SK-N-SH (cell line): ENCODE measurements at regions not wholly inside any gene's neighbourhood (a gene's known extent, or its start where the extent isn't known, plus 50 kb on each side); places are given as distances from the start of the nearest gene placed in this dataset.

Experiments
- CTCF ChIA-PET: fragments of 300-600, 350-600 bp; formaldehyde crosslinking; extraction: SDS; loops from one replicate; lab custom pipeline; 2021; lab: Yijun Ruan, JAX
- POLR2A ChIA-PET: fragments of 350-600 bp; sonication (Branson Sonifier 250); formaldehyde crosslinking; extraction: SDS; loops from one replicate; lab custom pipeline; 2020; ENCODE audit warnings: antibody characterized with exemption, inconsistent platforms; lab: Yijun Ruan, JAX
- DNase-seq: peaks from one replicate; pipeline ENCODE4 v3.0.0; 2012
- H2AFZ ChIP-seq: fragments of 200-600 bp; sonication (generic); 2 replicates; pipeline ENCODE4 v1.8.1; 2016; ENCODE audit warnings: antibody characterized with exemption, mild to moderate bottlenecking, low read depth
- H3F3A ChIP-seq: fragments of 200-600 bp; sonication (generic); replicated peaks from 2 replicates; pipeline ENCODE3; 2016; ENCODE audit warnings: antibody characterized with exemption, mild to moderate bottlenecking; ENCODE audit not compliant: insufficient read depth
- H3K27ac ChIP-seq, 2 experiments: fragments of 200-500 bp in 1 of 2; fragments of 200-600 bp in 1 of 2; sonication (Bioruptor generic) in 1 of 2; sonication (generic), shearing (Covaris generic) in 1 of 2; 2 replicates each; pipeline versions ENCODE4 v1.5.1 to v1.6.1; 2014 to 2016; ENCODE audit warnings: low read depth in 2 of 2, inconsistent platforms in 1 of 2, low read length in 1 of 2, mild to moderate bottlenecking in 1 of 2, mixed read lengths in 1 of 2
- H3K27me3 ChIP-seq: fragments of 200-600 bp; sonication (generic), shearing (Covaris generic); 2 replicates; pipeline ENCODE4 v1.6.1; 2016; ENCODE audit warnings: mixed run types; ENCODE audit not compliant: insufficient read depth
- H3K36me3 ChIP-seq, 2 experiments: fragments of 200-500 bp in 1 of 2; fragments of 200-600 bp in 1 of 2; sonication (Bioruptor generic) in 1 of 2; sonication (generic) in 1 of 2; replicated peaks in 1 of 2; 2 replicates each; pipeline versions ENCODE3 to v1.5.1; 2014 to 2016; ENCODE audit warnings: low read length in 1 of 2, mild to moderate bottlenecking in 1 of 2; ENCODE audit not compliant: insufficient read depth in 2 of 2, control insufficient read depth in 1 of 2
- H3K4me1 ChIP-seq, 2 experiments: fragments of 200-500 bp in 1 of 2; fragments of 200-600 bp in 1 of 2; sonication (Bioruptor generic) in 1 of 2; sonication (generic), shearing (Covaris generic) in 1 of 2; 2 replicates each; pipeline versions ENCODE4 v1.5.1 to v1.6.1; 2014 to 2016; ENCODE audit warnings: low read depth in 1 of 2, low read length in 1 of 2, mixed run types in 1 of 2; ENCODE audit not compliant: insufficient read depth in 2 of 2, control insufficient read depth in 1 of 2
- H3K4me2 ChIP-seq: fragments of 200-600 bp; sonication (generic), shearing (Covaris generic); 2 replicates; pipeline ENCODE4 v1.6.1; 2017; ENCODE audit warnings: mixed run types
- H3K4me3 ChIP-seq, 2 experiments: fragments of 200-500 bp in 1 of 2; fragments of 200-600 bp in 1 of 2; sonication (Bioruptor generic) in 1 of 2; sonication (generic), shearing (Covaris generic) in 1 of 2; 2 replicates each; pipeline versions ENCODE4 v1.5.1 to v1.8.1; 2014 to 2016; ENCODE audit warnings: low read depth in 2 of 2, inconsistent platforms in 1 of 2, low read length in 1 of 2, mild to moderate bottlenecking in 1 of 2, mixed read lengths in 1 of 2, moderate library complexity in 1 of 2
- H3K79me2 ChIP-seq: fragments of 200-600 bp; sonication (generic); 2 replicates; pipeline ENCODE4 v1.8.1; 2017; ENCODE audit warnings: mild to moderate bottlenecking; ENCODE audit not compliant: insufficient read depth
- H3K9ac ChIP-seq: fragments of 200-600 bp; sonication (generic); 2 replicates; pipeline ENCODE4 v1.6.1; 2017; ENCODE audit warnings: mixed run types
- H3K9me2 ChIP-seq: fragments of 200-600 bp; sonication (generic); 2 replicates; pipeline ENCODE4 v1.6.1; 2017; ENCODE audit warnings: mixed run types
- H3K9me3 ChIP-seq: fragments of 200-600 bp; sonication (generic); 2 replicates; pipeline ENCODE4 v1.6.1; 2017; ENCODE audit warnings: mixed run types, mild to moderate bottlenecking, moderate library complexity
- H4K20me1 ChIP-seq: fragments of 200-600 bp; sonication (generic); 2 replicates; pipeline ENCODE4 v1.6.1; 2017; ENCODE audit warnings: mild to moderate bottlenecking, mixed run types; ENCODE audit not compliant: insufficient read depth
- CHD2 ChIP-seq: fragments of 150-350 bp; IDR thresholded peaks from 2 replicates; pipeline ENCODE4 v1.6.1; 2018; ENCODE audit warnings: low read length; ENCODE audit not compliant: partially characterized antibody
- ELF1 ChIP-seq: IDR thresholded peaks from 2 replicates; pipeline ENCODE4 v1.4.0; 2012
- EP300 ChIP-seq, 2 experiments: IDR thresholded peaks; 2 replicates each; pipeline versions ENCODE4 v1.4.0 to v1.6.1; 2012; ENCODE audit warnings: borderline replicate concordance in 1 of 2, low read depth in 1 of 2, low read length in 1 of 2
- EZH2phosphoT487 ChIP-seq: fragments of 200-600 bp; sonication (generic); IDR thresholded peaks from 2 replicates; pipeline ENCODE4 v1.6.1; 2017; ENCODE audit warnings: low read depth, mixed run types, mild to moderate bottlenecking, antibody characterized with exemption, moderate library complexity, borderline replicate concordance
- FOSL2 ChIP-seq: IDR thresholded peaks from 2 replicates; pipeline ENCODE4 v1.4.0; 2012; ENCODE audit warnings: low read depth, mild to moderate bottlenecking, moderate library complexity, borderline replicate concordance
- FOXJ3 ChIP-seq: sonication (generic); formaldehyde crosslinking; IDR thresholded peaks from 2 replicates; pipeline ENCODE4 v1.5.1; 2020; ENCODE audit warnings: mild to moderate bottlenecking, missing genetic modification reagents
- FOXM1 ChIP-seq: IDR thresholded peaks from 2 replicates; pipeline ENCODE4 v1.4.0; 2012; ENCODE audit warnings: low read depth, mild to moderate bottlenecking
- GABPA ChIP-seq: IDR thresholded peaks from 2 replicates; pipeline ENCODE4 v1.4.0; 2012; ENCODE audit warnings: low read depth, mild to moderate bottlenecking
- GATA2 ChIP-seq: sonication (generic); formaldehyde crosslinking; IDR thresholded peaks from 2 replicates; pipeline ENCODE4 v1.5.0; 2020; ENCODE audit warnings: mild to moderate bottlenecking, missing genetic modification reagents
- MXI1 ChIP-seq: IDR thresholded peaks from 2 replicates; pipeline ENCODE4 v1.6.1; 2012; ENCODE audit warnings: mild to moderate bottlenecking, low read depth, low read length, improper control_type of control experiment
- RFX5 ChIP-seq: IDR thresholded peaks from 2 replicates; pipeline ENCODE4 v1.6.1; 2012; ENCODE audit warnings: mild to moderate bottlenecking, improper control_type of control experiment, low read length
- SMC3 ChIP-seq: IDR thresholded peaks from 2 replicates; pipeline ENCODE4 v1.6.1; 2012; ENCODE audit warnings: low read depth, low read length, improper control_type of control experiment
- TAF1 ChIP-seq: IDR thresholded peaks from 2 replicates; pipeline ENCODE4 v1.6.1; 2012; ENCODE audit warnings: low read depth, mild to moderate bottlenecking, low read length, moderate library complexity, borderline replicate concordance
- TCF12 ChIP-seq: IDR thresholded peaks from 2 replicates; pipeline ENCODE4 v1.4.0; 2012
- TEAD4 ChIP-seq: IDR thresholded peaks from 2 replicates; pipeline ENCODE4 v1.4.0; 2012; ENCODE audit warnings: mild to moderate bottlenecking, borderline replicate concordance; ENCODE audit not compliant: insufficient read depth
- WGBS: methylation state at CpG from one replicate; pipeline ENCODE4 v1.1.6; 2017; ENCODE audit warnings: low lambda C conversion rate; 5-methylcytosine and 5-hydroxymethylcytosine counted together
- TF ChIP-seq, protein P1 (sequence below): IDR thresholded peaks from 2 replicates; pipeline ENCODE4 v1.4.0; 2012; ENCODE audit warnings: low read depth, borderline replicate concordance
- TF ChIP-seq, protein P2 (sequence below): fragments of 150-350 bp; IDR thresholded peaks from 2 replicates; pipeline ENCODE4 v1.6.1; 2016; ENCODE audit warnings: mild to moderate bottlenecking, low read depth, low read length
- TF ChIP-seq, protein P3 (sequence below): fragments of 200-600 bp; sonication (generic); IDR thresholded peaks from 2 replicates; pipeline ENCODE4 v1.6.1; 2017; ENCODE audit warnings: antibody characterized with exemption, mild to moderate bottlenecking, moderate library complexity
- TF ChIP-seq, protein P4 (sequence below): fragments of 150-350 bp; IDR thresholded peaks from 2 replicates; pipeline ENCODE4 v1.6.1; 2017; ENCODE audit warnings: antibody characterized with exemption, low read length, low read depth, borderline replicate concordance
- TF ChIP-seq, protein P5 (sequence below): IDR thresholded peaks from 2 replicates; pipeline ENCODE4 v1.4.0; 2012; ENCODE audit warnings: low read depth

DNA sequence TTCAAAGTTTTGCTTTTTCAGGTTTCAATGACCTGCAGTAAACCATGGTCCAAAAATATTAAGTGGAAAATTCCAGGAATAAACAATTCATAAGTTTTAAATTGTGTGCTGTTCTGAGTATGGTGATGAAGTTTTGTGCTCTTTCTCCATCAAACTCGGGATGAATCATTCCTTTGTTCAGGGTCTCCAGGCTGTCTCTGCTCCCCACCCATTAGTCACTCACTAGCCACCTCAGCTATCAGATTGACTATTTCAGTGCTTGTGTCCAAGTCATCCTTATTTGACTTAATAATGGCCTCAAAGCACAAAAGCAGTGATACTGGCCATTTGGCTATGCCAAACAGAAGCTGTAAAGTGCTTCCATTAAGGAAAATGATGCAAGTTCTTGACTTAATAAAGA lies 1140.4 kb downstream of the EFNB2 start:
- H3K4me3 ChIP-seq, result no peak overlapping the region
- POLR2A ChIA-PET, result no interaction called here
- no peaks in the 10 kb centered on the region for H4K20me1 ChIP-seq
- no peaks in the 10 kb centered on the region for H3K4me1 ChIP-seq
- H3K4me2 ChIP-seq, result no peak overlapping the region
- no peak for DNase-seq
- WGBS, result 30% methylated on average over 1 of the region's 1 CpG
- H3K9ac ChIP-seq, result no peak overlapping the region
- no peaks in the 10 kb centered on the region for H3K27me3 ChIP-seq
- no peaks in the 10 kb centered on the region for H3K36me3 ChIP-seq
- CTCF ChIA-PET, result no interaction called here
- no peaks in the 10 kb centered on the region for H3F3A ChIP-seq
- H3K9me3 ChIP-seq, result no peaks in the 10 kb centered on the region
- H2AFZ ChIP-seq, result no peak overlapping the region
- H3K27ac ChIP-seq, result no peak overlapping the region
- no peaks in the 10 kb centered on the region for H3K9me2 ChIP-seq
- H3K79me2 ChIP-seq, result no peaks in the 10 kb centered on the region
- no peak for TF ChIP-seq CHD2
- TF ChIP-seq, protein P1, sequence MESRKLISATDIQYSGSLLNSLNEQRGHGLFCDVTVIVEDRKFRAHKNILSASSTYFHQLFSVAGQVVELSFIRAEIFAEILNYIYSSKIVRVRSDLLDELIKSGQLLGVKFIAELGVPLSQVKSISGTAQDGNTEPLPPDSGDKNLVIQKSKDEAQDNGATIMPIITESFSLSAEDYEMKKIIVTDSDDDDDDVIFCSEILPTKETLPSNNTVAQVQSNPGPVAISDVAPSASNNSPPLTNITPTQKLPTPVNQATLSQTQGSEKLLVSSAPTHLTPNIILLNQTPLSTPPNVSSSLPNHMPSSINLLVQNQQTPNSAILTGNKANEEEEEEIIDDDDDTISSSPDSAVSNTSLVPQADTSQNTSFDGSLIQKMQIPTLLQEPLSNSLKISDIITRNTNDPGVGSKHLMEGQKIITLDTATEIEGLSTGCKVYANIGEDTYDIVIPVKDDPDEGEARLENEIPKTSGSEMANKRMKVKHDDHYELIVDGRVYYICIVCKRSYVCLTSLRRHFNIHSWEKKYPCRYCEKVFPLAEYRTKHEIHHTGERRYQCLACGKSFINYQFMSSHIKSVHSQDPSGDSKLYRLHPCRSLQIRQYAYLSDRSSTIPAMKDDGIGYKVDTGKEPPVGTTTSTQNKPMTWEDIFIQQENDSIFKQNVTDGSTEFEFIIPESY, result no peak
- TF ChIP-seq FOXM1, result no peak
- no peak for TF ChIP-seq MXI1
- TF ChIP-seq ELF1, result no peak
- no peak for TF ChIP-seq TEAD4
- TF ChIP-seq, protein P2, sequence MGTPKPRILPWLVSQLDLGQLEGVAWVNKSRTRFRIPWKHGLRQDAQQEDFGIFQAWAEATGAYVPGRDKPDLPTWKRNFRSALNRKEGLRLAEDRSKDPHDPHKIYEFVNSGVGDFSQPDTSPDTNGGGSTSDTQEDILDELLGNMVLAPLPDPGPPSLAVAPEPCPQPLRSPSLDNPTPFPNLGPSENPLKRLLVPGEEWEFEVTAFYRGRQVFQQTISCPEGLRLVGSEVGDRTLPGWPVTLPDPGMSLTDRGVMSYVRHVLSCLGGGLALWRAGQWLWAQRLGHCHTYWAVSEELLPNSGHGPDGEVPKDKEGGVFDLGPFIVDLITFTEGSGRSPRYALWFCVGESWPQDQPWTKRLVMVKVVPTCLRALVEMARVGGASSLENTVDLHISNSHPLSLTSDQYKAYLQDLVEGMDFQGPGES, result no peak
- TF ChIP-seq TAF1, result no peak

DNA sequence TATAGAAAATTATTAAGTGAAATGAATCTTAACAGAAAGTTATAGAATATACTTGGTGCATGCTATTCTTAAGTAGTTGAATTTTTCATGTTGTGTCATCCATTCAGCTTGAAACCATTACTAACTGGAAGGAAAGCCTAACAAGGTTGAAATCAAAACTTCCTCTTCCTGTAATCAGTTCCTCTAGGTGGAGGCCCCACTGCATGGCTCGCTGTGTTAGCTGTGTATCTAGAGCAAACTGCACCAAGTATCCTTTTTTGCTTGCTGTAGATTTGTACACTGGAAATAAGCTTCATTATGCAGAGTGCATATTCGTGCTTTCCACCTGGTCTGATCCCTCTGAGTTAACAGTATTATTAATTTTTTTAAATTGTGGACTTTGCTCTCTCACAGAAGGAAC lies 1146.1 kb downstream of the EFNB2 start:
- TF ChIP-seq TCF12 (no peak), GATA2 (CRISPR knock-in tag) (no peak), RFX5 (no peak), FOXM1 (no peak), GABPA (no peak), FOSL2 (no peak), EP300 (IDR thresholded peaks at IDR 0.05; ENCODE audit: borderline replicate concordance in 1 of 2, low read depth in 1 of 2, low read length in 1 of 2) (no peak), EZH2phosphoT487 (no peak), TEAD4 (no peak), FOXJ3 (CRISPR knock-in tag) (no peak), SMC3 (no peak)
- TF ChIP-seq, protein P3, sequence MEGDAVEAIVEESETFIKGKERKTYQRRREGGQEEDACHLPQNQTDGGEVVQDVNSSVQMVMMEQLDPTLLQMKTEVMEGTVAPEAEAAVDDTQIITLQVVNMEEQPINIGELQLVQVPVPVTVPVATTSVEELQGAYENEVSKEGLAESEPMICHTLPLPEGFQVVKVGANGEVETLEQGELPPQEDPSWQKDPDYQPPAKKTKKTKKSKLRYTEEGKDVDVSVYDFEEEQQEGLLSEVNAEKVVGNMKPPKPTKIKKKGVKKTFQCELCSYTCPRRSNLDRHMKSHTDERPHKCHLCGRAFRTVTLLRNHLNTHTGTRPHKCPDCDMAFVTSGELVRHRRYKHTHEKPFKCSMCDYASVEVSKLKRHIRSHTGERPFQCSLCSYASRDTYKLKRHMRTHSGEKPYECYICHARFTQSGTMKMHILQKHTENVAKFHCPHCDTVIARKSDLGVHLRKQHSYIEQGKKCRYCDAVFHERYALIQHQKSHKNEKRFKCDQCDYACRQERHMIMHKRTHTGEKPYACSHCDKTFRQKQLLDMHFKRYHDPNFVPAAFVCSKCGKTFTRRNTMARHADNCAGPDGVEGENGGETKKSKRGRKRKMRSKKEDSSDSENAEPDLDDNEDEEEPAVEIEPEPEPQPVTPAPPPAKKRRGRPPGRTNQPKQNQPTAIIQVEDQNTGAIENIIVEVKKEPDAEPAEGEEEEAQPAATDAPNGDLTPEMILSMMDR, result no peak
- TF ChIP-seq, protein P4, sequence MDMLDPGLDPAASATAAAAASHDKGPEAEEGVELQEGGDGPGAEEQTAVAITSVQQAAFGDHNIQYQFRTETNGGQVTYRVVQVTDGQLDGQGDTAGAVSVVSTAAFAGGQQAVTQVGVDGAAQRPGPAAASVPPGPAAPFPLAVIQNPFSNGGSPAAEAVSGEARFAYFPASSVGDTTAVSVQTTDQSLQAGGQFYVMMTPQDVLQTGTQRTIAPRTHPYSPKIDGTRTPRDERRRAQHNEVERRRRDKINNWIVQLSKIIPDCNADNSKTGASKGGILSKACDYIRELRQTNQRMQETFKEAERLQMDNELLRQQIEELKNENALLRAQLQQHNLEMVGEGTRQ, result no peak
- TF ChIP-seq, protein P5, sequence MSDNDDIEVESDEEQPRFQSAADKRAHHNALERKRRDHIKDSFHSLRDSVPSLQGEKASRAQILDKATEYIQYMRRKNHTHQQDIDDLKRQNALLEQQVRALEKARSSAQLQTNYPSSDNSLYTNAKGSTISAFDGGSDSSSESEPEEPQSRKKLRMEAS, result no peak
- Histone ChIP-seq H3K9me2 (no peaks in the 10 kb centered on the region), H3K79me2 (no peaks in the 10 kb centered on the region), H3K4me3 (no peak overlapping the region), H3K4me1 (no peaks in the 10 kb centered on the region), H4K20me1 (no peaks in the 10 kb centered on the region), H3F3A (no peaks in the 10 kb centered on the region), H3K4me2 (no peak overlapping the region), H3K9me3 (no peaks in the 10 kb centered on the region), H3K36me3 (no peaks in the 10 kb centered on the region), H3K27me3 (no peaks in the 10 kb centered on the region), H3K9ac (no peak overlapping the region), H2AFZ (no peak overlapping the region), H3K27ac (no peak overlapping the region)
- ChIA-PET CTCF (no interaction called here), POLR2A (no interaction called here)
- DNase-seq, result no peak
- 51% methylated on average over 2 of the region's 2 CpGs for WGBS
